ENCODE measurements at regions not wholly inside any gene's neighbourhood (a gene's known extent, or its start where the extent isn't known, plus 50 kb on each side); places are given as distances from the start of the nearest gene placed in this dataset.
"Not testable (repeated sequence)": the region's sequence is repeated elsewhere in the genome, so short reads cannot be mapped to it uniquely, and the experiment has no call there.

GRCh38 chr1:79155991-79156390 lies 149.5 kb upstream of the ADGRL4 start:
- H3K4me1 ChIP-seq (ENCODE audit: insufficient read depth, low read length, severe bottlenecking) = no peaks in the 10 kb centered on the region
- no peak overlapping the region for H2AFZ ChIP-seq (ENCODE audit: low read length)
- H3F3A ChIP-seq (ENCODE audit: insufficient read depth, low read length) = no peaks in the 10 kb centered on the region
- H3K4me3 ChIP-seq (ENCODE audit: low read depth, low read length, poor library complexity, severe bottlenecking) = no peak overlapping the region
- H3K9ac ChIP-seq (ENCODE audit: low read length) = no peak overlapping the region
- no peak overlapping the region for H3K27ac ChIP-seq (ENCODE audit: low read depth, low read length, poor library complexity, severe bottlenecking)
- TF ChIP-seq EZH2 (IDR thresholded peaks at IDR 0.05; ENCODE audit: borderline replicate concordance, low read length) = no peak
- no peak for TF ChIP-seq CTCF (IDR thresholded peaks at IDR 0.05; ENCODE audit: low read length)
- no peaks in the 10 kb centered on the region for H3K79me2 ChIP-seq (ENCODE audit: insufficient read depth, low read length)
- no peak overlapping the region for H3K4me2 ChIP-seq (ENCODE audit: low read length)
- H3K36me3 ChIP-seq (ENCODE audit: insufficient read depth, low read length) = no peaks in the 10 kb centered on the region
- no peaks in the 10 kb centered on the region for H3K9me3 ChIP-seq (ENCODE audit: low read length)
- H4K20me1 ChIP-seq (ENCODE audit: insufficient read depth, low read length) = no peaks in the 10 kb centered on the region
- no peaks in the 10 kb centered on the region for H3K27me3 ChIP-seq (ENCODE audit: insufficient read depth, low read length)
- H3K9me2 ChIP-seq (ENCODE audit: low read depth, low read length) = no peaks in the 10 kb centered on the region

GRCh38 chr1:79151006-79151796 lies 144.7 kb upstream of the ADGRL4 start:
- no peaks in the 10 kb centered on the region for H3F3A ChIP-seq (ENCODE audit: insufficient read depth, low read length)
- H3K4me2 ChIP-seq (ENCODE audit: low read length) = no peak overlapping the region
- H3K4me3 ChIP-seq (ENCODE audit: low read depth, low read length, poor library complexity, severe bottlenecking) = no peak overlapping the region
- no peaks in the 10 kb centered on the region for H3K36me3 ChIP-seq (ENCODE audit: insufficient read depth, low read length)
- no peak overlapping the region for H2AFZ ChIP-seq (ENCODE audit: low read length)
- H3K9ac ChIP-seq (ENCODE audit: low read length) = no peak overlapping the region
- no peaks in the 10 kb centered on the region for H3K9me2 ChIP-seq (ENCODE audit: low read depth, low read length)
- TF ChIP-seq EZH2 (IDR thresholded peaks at IDR 0.05; ENCODE audit: borderline replicate concordance, low read length) = no peak
- TF ChIP-seq CTCF (IDR thresholded peaks at IDR 0.05; ENCODE audit: low read length) = no peak
- no peak overlapping the region for H3K27ac ChIP-seq (ENCODE audit: low read depth, low read length, poor library complexity, severe bottlenecking)
- no peaks in the 10 kb centered on the region for H3K9me3 ChIP-seq (ENCODE audit: low read length)
- no peaks in the 10 kb centered on the region for H3K79me2 ChIP-seq (ENCODE audit: insufficient read depth, low read length)
- no peaks in the 10 kb centered on the region for H3K4me1 ChIP-seq (ENCODE audit: insufficient read depth, low read length, severe bottlenecking)
- no peaks in the 10 kb centered on the region for H3K27me3 ChIP-seq (ENCODE audit: insufficient read depth, low read length)
- H4K20me1 ChIP-seq (ENCODE audit: insufficient read depth, low read length) = no peaks in the 10 kb centered on the region

- no peak overlapping the region for H3K27ac ChIP-seq (ENCODE audit: low read depth, low read length, poor library complexity, severe bottlenecking)
- H3K79me2 ChIP-seq (ENCODE audit: insufficient read depth, low read length) = no peaks in the 10 kb centered on the region
- H4K20me1 ChIP-seq (ENCODE audit: insufficient read depth, low read length) = no peaks in the 10 kb centered on the region
- H2AFZ ChIP-seq (ENCODE audit: low read length) = no peak overlapping the region
- H3K27me3 ChIP-seq (ENCODE audit: insufficient read depth, low read length) = no peaks in the 10 kb centered on the region
- H3K4me2 ChIP-seq (ENCODE audit: low read length) = no peak overlapping the region
- H3K36me3 ChIP-seq (ENCODE audit: insufficient read depth, low read length) = no peaks in the 10 kb centered on the region
- no peaks in the 10 kb centered on the region for H3F3A ChIP-seq (ENCODE audit: insufficient read depth, low read length)
- no peak for TF ChIP-seq EZH2 (IDR thresholded peaks at IDR 0.05; ENCODE audit: borderline replicate concordance, low read length)
- TF ChIP-seq CTCF (IDR thresholded peaks at IDR 0.05; ENCODE audit: low read length) = no peak
- no peaks in the 10 kb centered on the region for H3K9me2 ChIP-seq (ENCODE audit: low read depth, low read length)
- no peaks in the 10 kb centered on the region for H3K4me1 ChIP-seq (ENCODE audit: insufficient read depth, low read length, severe bottlenecking)
- no peak overlapping the region for H3K4me3 ChIP-seq (ENCODE audit: low read depth, low read length, poor library complexity, severe bottlenecking)
- no peak overlapping the region for H3K9ac ChIP-seq (ENCODE audit: low read length)
- H3K9me3 ChIP-seq (ENCODE audit: low read length) = no peaks in the 10 kb centered on the region
Observed at GRCh38 chr1:79150576-79150975, 144.0 kb upstream of the ADGRL4 start.

GRCh38 chr1:79138227-79138626 lies 131.7 kb upstream of the ADGRL4 start:
- H3K27ac ChIP-seq (ENCODE audit: low read depth, low read length, poor library complexity, severe bottlenecking); H3K4me1 ChIP-seq (ENCODE audit: insufficient read depth, low read length, severe bottlenecking): not testable (repeated sequence)

More at GRCh38 chr1:79138227-79138626, 131.7 kb upstream of the ADGRL4 start:
- not testable (repeated sequence) for H3K4me3 ChIP-seq (ENCODE audit: low read depth, low read length, poor library complexity, severe bottlenecking); H3K27me3 ChIP-seq (ENCODE audit: insufficient read depth, low read length); H3F3A ChIP-seq (ENCODE audit: insufficient read depth, low read length); H3K9me3 ChIP-seq (ENCODE audit: low read length); H3K79me2 ChIP-seq (ENCODE audit: insufficient read depth, low read length); H3K36me3 ChIP-seq (ENCODE audit: insufficient read depth, low read length); H3K4me2 ChIP-seq (ENCODE audit: low read length); H4K20me1 ChIP-seq (ENCODE audit: insufficient read depth, low read length); H3K9ac ChIP-seq (ENCODE audit: low read length); H3K9me2 ChIP-seq (ENCODE audit: low read depth, low read length); H2AFZ ChIP-seq (ENCODE audit: low read length)
